ENCODE measurements at regions not wholly inside any gene's neighbourhood (a gene's known extent, or its start where the extent isn't known, plus 50 kb on each side); places are given as distances from the start of the nearest gene placed in this dataset.

GRCh38 chr1:163668472-163668871 lies 346.7 kb downstream of the NUF2 start:
- no peak for DNase-seq
- H2BK120ac ChIP-seq (ENCODE audit: low read depth, low read length) = no peak overlapping the region
- POLR2A ChIA-PET (ENCODE audit: unreplicated experiment) = no interaction called here
- intact Hi-C loops (cut with micrococcal nuclease) (no loop called here), dilution Hi-C loops (cut with HindIII; ENCODE audit: low sequenced_read_pairs, unreplicated experiment) (no loop called here), in situ Hi-C loops (cut with MboI; ENCODE audit: low sequenced_read_pairs) (no loop called here)
- no peak overlapping the region for H3K4me3 ChIP-seq (ENCODE audit: insufficient read depth, low read depth, low read length)
- H3K18ac ChIP-seq (ENCODE audit: low read depth, low read length) = no peak overlapping the region
- H3K4ac ChIP-seq (ENCODE audit: low read depth, low read length) = no peak overlapping the region
- CTCF ChIA-PET = no interaction called here
- no peak overlapping the region for H2BK20ac ChIP-seq (ENCODE audit: low read depth, low read length)
- no peaks in the 10 kb centered on the region for H3K36me3 ChIP-seq (ENCODE audit: control insufficient read depth, insufficient read depth, low read length)
- H3K9me3 ChIP-seq (ENCODE audit: control insufficient read depth, insufficient read depth, low read length) = no peaks in the 10 kb centered on the region
- no peak overlapping the region for H4K91ac ChIP-seq (ENCODE audit: insufficient read depth, low read depth, low read length)
- H3K23ac ChIP-seq (ENCODE audit: low read depth, low read length) = no peak overlapping the region
- no peak overlapping the region for H4K8ac ChIP-seq (ENCODE audit: low read depth in 2 of 2, low read length in 2 of 2)
- H3K4me2 ChIP-seq (ENCODE audit: low read depth, low read length) = no peak overlapping the region
- H3K56ac ChIP-seq (ENCODE audit: extremely low read depth, insufficient read depth, low read length) = no peak overlapping the region
- TF ChIP-seq POLR2A (IDR thresholded peaks at IDR 0.05; ENCODE audit: low read depth, low read length) = no peak
- no peak for TF ChIP-seq NFE2L2 (IDR thresholded peaks at IDR 0.05; ENCODE audit: low read depth, low read length)
- H3K27me3 ChIP-seq (ENCODE audit: control insufficient read depth, insufficient read depth, low read length) = no peaks in the 10 kb centered on the region
- WGBS, 2 experiments (ENCODE audit: extremely low coverage in 2 of 2, insufficient read length in 1 of 2) = no CpG with 5 or more reads among the region's 2 CpGs
- H3K79me1 ChIP-seq (ENCODE audit: low read depth in 1 of 2, low read length in 2 of 2) = no peaks in the 10 kb centered on the region
- H3K4me1 ChIP-seq (ENCODE audit: control insufficient read depth, insufficient read depth, low read length) = no peaks in the 10 kb centered on the region
- BruUV-seq (replicated peaks) = no TSS peak
- H2AK5ac ChIP-seq (ENCODE audit: low read depth, low read length) = no peak overlapping the region
- H2BK5ac ChIP-seq (ENCODE audit: low read depth, low read length, poor library complexity, severe bottlenecking) = no peak overlapping the region
- no peak overlapping the region for H2AK9ac ChIP-seq (replicated peaks; ENCODE audit: low read depth, low read length, poor library complexity)
- no peaks in the 10 kb centered on the region for H4K20me1 ChIP-seq (ENCODE audit: insufficient read depth, low read length)
- no peak overlapping the region for H3K27ac ChIP-seq (ENCODE audit: insufficient read depth, low read length)
- no peak overlapping the region for H3K14ac ChIP-seq (replicated peaks; ENCODE audit: low read depth, low read length)
- no peak overlapping the region for H3K9ac ChIP-seq (ENCODE audit: low read depth, low read length)
- no peak overlapping the region for H4K5ac ChIP-seq (ENCODE audit: low read depth, low read length)
- H2BK15ac ChIP-seq (ENCODE audit: low read depth, low read length) = no peak overlapping the region
- no peak overlapping the region for H2AFZ ChIP-seq (replicated peaks; ENCODE audit: low read length, poor library complexity)
- no peak for ATAC-seq (ENCODE audit: low read depth)
- no peaks in the 10 kb centered on the region for H3K9me1 ChIP-seq (ENCODE audit: insufficient read depth, low read length)

Data from IMR-90 (cell line).